RWPE1 (cell line): ENCODE measurements at regions not wholly inside any gene's neighbourhood (a gene's known extent, or its start where the extent isn't known, plus 50 kb on each side); places are given as distances from the start of the nearest gene placed in this dataset.

Experiments used
- CTCF ChIA-PET: fragments of 350-600 bp; sonication (Branson Sonifier 250); formaldehyde crosslinking; extraction: SDS; loops from one replicate; lab custom pipeline; 2021; lab: Yijun Ruan, JAX
- POLR2A ChIA-PET: fragments of 400-600 bp; formaldehyde crosslinking; extraction: SDS; loops from one replicate; lab custom pipeline; 2020; ENCODE audit warnings: antibody characterized with exemption; ENCODE audit not compliant: low non-redundant PET; lab: Yijun Ruan, JAX
- DNase-seq: peaks from one replicate; pipeline ENCODE4 v3.0.0; 2012; ENCODE audit warnings: low spot score
- H3K27ac ChIP-seq: fragments of 450-650 bp; 2 replicates; pipeline ENCODE4 v1.5.1; 2017
- CTCF ChIP-seq: fragments of 450-650 bp; conservative IDR thresholded peaks from 2 replicates; pipeline ENCODE4 v1.5.1; 2017; ENCODE audit warnings: low read depth, mild to moderate bottlenecking

GRCh38 chr5:26645659-26646058 is 392.7 kb downstream of the CDH9 start:
- no peak for TF ChIP-seq CTCF
- POLR2A ChIA-PET, result no interaction called here
- CTCF ChIA-PET, result no interaction called here

GRCh38 chr5:26641492-26641891 is 396.9 kb downstream of the CDH9 start:
- no peak for TF ChIP-seq CTCF
- ChIA-PET POLR2A (no interaction called here), CTCF (no interaction called here)
- no peak overlapping the region for H3K27ac ChIP-seq
- DNase-seq, result no peak

More at GRCh38 chr5:26645659-26646058, 392.7 kb downstream of the CDH9 start:
- H3K27ac ChIP-seq, result no peak overlapping the region
- DNase-seq, result no peak

- ChIA-PET CTCF (no interaction called here), POLR2A (interaction anchor here (0.6 kb wide), 1 partner anchor 192 kb away, joined by 3 read pairs; no protein-coding TSS in a partner anchor)
- no peak for DNase-seq
- H3K27ac ChIP-seq, result no peak overlapping the region
- no peak for TF ChIP-seq CTCF
Measured at GRCh38 chr5:26625099-26625498, 413.3 kb downstream of the CDH9 start.

GRCh38 chr5:26622947-26623346 is 415.4 kb downstream of the CDH9 start:
- no peak for DNase-seq
- H3K27ac ChIP-seq, result no peak overlapping the region
- ChIA-PET CTCF (no interaction called here), POLR2A (no interaction called here)
- TF ChIP-seq CTCF, result no peak

GRCh38 chr5:26610577-26610976 is 427.8 kb downstream of the CDH9 start:
- CTCF ChIA-PET, result no interaction called here
- TF ChIP-seq CTCF, result no peak
- no peak overlapping the region for H3K27ac ChIP-seq
- POLR2A ChIA-PET, result no interaction called here
- DNase-seq, result no peak

GRCh38 chr5:26601563-26601962 is 436.8 kb downstream of the CDH9 start:
- CTCF ChIA-PET, result no interaction called here
- POLR2A ChIA-PET, result no interaction called here
- DNase-seq, result no peak
- no peak overlapping the region for H3K27ac ChIP-seq
- TF ChIP-seq CTCF, result no peak
